HUES48 (cell line): ENCODE measurements at regions not wholly inside any gene's neighbourhood (a gene's known extent, or its start where the extent isn't known, plus 50 kb on each side); places are given as distances from the start of the nearest gene placed in this dataset.

Experiments
- H3K27ac ChIP-seq: one replicate; pipeline ENCODE4 v1.7.0; 2013; ENCODE audit warnings: low read depth, low read length, inconsistent platforms
- H3K27me3 ChIP-seq: 2 replicates; pipeline ENCODE4 v1.6.1; 2013; ENCODE audit warnings: mild to moderate bottlenecking, low read length; ENCODE audit not compliant: control insufficient read depth, insufficient read depth
- H3K36me3 ChIP-seq: 2 replicates; pipeline ENCODE4 v1.6.1; 2013; ENCODE audit warnings: low read length; ENCODE audit not compliant: control insufficient read depth, insufficient read depth
- H3K4me1 ChIP-seq: 2 replicates; pipeline ENCODE4 v1.6.1; 2013; ENCODE audit warnings: mild to moderate bottlenecking, low read length; ENCODE audit not compliant: control insufficient read depth, insufficient read depth
- H3K4me3 ChIP-seq: 2 replicates; pipeline ENCODE4 v1.5.1; 2013; ENCODE audit warnings: mild to moderate bottlenecking, low read depth, low read length
- H3K9ac ChIP-seq: 2 replicates; pipeline ENCODE4 v1.6.1; 2013; ENCODE audit warnings: mild to moderate bottlenecking, low read depth, low read length, moderate library complexity
- H3K9me3 ChIP-seq: 2 replicates; pipeline ENCODE4 v1.6.1; 2013; ENCODE audit warnings: low read length; ENCODE audit not compliant: control insufficient read depth, insufficient read depth

DNA sequence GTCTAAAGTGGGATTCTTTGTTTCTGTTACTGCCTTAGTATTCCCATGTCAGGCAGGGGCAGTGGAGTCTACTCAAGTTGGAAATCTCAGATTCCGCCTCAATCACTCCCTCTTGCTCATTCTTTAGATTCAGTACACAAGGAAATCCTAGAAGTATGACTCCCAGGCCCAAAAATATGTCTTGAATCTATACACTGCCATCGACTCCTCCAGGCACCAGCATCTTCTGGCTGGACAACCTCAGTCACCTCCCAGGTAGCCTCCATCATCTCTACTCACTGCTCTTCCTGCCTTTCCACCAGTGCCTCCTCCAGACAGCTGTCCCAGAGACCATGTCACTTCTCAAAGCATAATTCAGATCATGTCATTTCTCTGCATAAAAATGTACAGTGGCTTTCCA, 329.9 kb downstream of the CDC5L start:
- H3K9ac ChIP-seq, result no peak overlapping the region
- no peaks in the 10 kb centered on the region for H3K36me3 ChIP-seq
- no peak overlapping the region for H3K27ac ChIP-seq
- H3K27me3 ChIP-seq, result no peaks in the 10 kb centered on the region
- H3K4me1 ChIP-seq, result no peaks in the 10 kb centered on the region
- H3K9me3 ChIP-seq, result no peaks in the 10 kb centered on the region
- H3K4me3 ChIP-seq, result no peak overlapping the region

GRCh38 chr6:44721954-44722578, 334.6 kb downstream of the CDC5L start:
- Histone ChIP-seq H3K9ac (no peak overlapping the region), H3K9me3 (no peaks in the 10 kb centered on the region), H3K4me1 (no peaks in the 10 kb centered on the region), H3K27ac (no peak overlapping the region), H3K4me3 (no peak overlapping the region), H3K36me3 (no peaks in the 10 kb centered on the region), H3K27me3 (no peaks in the 10 kb centered on the region)

GRCh38 chr6:44722736-44723135, 335.2 kb downstream of the CDC5L start:
- no peaks in the 10 kb centered on the region for H3K36me3 ChIP-seq
- H3K4me1 ChIP-seq, result no peaks in the 10 kb centered on the region
- H3K9ac ChIP-seq, result no peak overlapping the region
- no peaks in the 10 kb centered on the region for H3K27me3 ChIP-seq
- H3K4me3 ChIP-seq, result no peak overlapping the region
- H3K27ac ChIP-seq, result no peak overlapping the region
- H3K9me3 ChIP-seq, result no peaks in the 10 kb centered on the region

DNA sequence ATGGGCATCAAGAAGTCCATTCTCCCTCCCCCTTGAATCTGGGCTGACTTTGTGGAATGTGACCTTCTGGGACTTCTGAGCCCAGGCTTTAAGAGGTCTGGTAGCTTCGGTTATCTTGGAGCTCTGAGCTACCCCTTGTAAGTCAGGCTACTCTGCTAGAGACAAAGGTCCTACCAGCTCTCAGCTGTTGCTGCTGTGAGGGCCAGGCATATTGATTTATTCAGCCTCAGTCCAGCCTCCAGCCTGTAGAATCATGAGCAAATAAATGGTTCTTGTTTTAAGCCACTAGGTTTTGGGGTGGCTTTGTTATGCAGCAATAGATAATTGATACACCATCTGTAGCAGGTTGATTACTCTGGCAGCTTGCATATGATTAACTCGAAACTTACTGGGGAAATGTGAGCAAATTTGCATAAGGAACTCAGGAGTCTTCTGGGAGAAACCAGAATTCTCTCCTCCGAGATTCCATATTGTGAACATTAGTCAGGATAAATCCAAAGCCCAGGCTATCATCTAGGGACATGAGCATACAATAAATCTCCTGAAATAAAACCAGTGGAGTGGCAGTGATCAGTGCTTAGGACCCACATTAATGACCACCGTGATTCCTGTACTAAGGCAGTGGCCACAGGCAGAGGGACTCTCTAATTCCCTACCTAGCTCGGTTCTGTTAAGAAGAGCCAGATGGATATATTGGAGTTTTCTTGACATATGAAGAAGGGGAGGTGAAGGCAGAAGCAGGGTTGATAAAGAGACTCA, 336.1 kb downstream of the CDC5L start:
- Histone ChIP-seq H3K9ac (no peak overlapping the region), H3K9me3 (no peaks in the 10 kb centered on the region), H3K27ac (no peak overlapping the region), H3K27me3 (no peaks in the 10 kb centered on the region), H3K36me3 (no peaks in the 10 kb centered on the region), H3K4me1 (no peaks in the 10 kb centered on the region), H3K4me3 (no peak overlapping the region)

DNA sequence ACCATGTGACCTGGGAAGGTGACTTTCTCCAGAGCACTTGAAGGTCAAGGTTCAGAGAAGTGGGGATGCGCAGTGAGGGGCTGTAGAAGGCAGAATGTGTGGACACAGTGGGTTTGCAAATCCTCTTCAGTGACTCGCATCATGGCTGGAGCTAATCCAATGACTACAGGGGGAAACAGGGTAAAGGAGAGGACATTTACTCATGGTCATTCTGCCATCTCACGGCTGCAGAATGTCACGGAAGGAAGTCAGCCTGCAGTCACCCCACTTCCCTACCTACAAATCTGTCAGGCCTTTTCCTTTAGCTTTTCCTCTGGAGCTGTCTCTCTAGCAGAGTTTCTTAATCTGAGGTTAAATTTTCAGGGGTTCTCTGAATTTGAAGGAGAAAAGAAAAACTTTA, 337.6 kb downstream of the CDC5L start:
- no peaks in the 10 kb centered on the region for H3K36me3 ChIP-seq
- H3K4me3 ChIP-seq, result no peak overlapping the region
- H3K27me3 ChIP-seq, result no peaks in the 10 kb centered on the region
- H3K4me1 ChIP-seq, result no peaks in the 10 kb centered on the region
- no peak overlapping the region for H3K9ac ChIP-seq
- no peaks in the 10 kb centered on the region for H3K9me3 ChIP-seq
- H3K27ac ChIP-seq, result no peak overlapping the region

- no peaks in the 10 kb centered on the region for H3K27me3 ChIP-seq
- no peak overlapping the region for H3K4me3 ChIP-seq
- H3K4me1 ChIP-seq, result no peaks in the 10 kb centered on the region
- no peak overlapping the region for H3K9ac ChIP-seq
- H3K36me3 ChIP-seq, result no peaks in the 10 kb centered on the region
- H3K9me3 ChIP-seq, result no peaks in the 10 kb centered on the region
- no peak overlapping the region for H3K27ac ChIP-seq
Measured at GRCh38 chr6:44727651-44728630, 340.4 kb downstream of the CDC5L start.

DNA sequence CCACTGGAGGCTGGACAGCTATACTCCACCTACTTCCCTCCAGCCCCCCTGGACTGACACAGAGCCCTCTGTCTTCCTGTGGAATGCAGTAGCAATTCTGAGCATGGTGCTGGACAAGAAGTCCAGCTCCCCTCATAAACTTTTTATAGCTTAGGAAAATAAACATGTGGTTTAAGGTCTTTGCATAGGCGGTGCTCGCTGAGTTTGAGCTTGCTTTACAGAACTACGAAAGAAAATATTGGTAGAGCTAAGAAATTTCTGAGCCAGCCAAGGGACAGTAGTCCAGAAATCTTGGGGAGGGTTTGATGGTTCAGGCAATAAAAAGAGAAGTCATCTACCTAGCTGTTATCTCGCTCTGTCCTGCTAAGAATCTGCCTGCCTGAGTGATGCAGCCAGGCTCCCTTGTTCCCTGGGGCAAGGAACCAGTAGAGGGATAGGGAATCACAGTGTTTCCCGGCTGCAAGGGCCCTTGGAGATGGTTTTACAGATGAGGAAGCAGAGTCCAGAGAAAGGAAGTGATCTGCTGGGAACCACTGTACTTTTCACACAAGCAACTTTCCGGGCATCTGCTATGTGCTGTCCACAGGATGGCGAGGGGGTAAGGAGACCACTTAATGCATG, 343.4 kb downstream of the CDC5L start:
- no peak overlapping the region for H3K9ac ChIP-seq
- no peaks in the 10 kb centered on the region for H3K36me3 ChIP-seq
- no peaks in the 10 kb centered on the region for H3K27me3 ChIP-seq
- H3K27ac ChIP-seq, result no peak overlapping the region
- no peaks in the 10 kb centered on the region for H3K4me1 ChIP-seq
- H3K4me3 ChIP-seq, result no peak overlapping the region
- H3K9me3 ChIP-seq, result no peaks in the 10 kb centered on the region

DNA sequence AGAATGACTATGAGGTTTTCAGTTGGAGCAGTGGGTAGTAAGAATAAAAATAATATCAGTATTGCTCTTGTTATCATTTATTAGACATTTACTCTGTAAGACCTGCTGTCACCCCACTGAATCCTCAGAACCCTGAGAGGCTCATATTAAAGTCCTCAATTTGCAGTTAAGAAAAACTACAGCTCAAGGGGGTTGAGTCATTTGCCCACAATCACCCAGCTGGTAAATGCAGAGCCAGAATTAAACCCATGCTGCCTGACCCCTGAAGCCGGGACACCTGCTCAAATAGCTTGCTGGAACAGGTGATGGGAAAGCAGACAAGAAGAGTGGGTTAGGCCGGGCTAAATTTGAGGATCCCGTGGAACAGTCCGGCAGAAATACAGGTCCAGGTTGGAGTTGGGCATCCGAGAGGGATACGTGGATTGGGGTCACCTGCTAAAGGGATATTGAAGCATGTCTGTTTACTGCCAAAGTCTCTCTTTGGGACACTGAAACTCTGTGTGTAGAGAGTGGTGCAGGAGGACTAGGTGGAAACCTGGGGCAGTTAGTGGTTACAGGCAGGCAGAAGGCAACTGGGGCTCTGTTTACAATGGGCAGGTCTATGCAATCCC, 344.1 kb downstream of the CDC5L start:
- no peak overlapping the region for H3K9ac ChIP-seq
- no peak overlapping the region for H3K27ac ChIP-seq
- no peaks in the 10 kb centered on the region for H3K27me3 ChIP-seq
- H3K4me1 ChIP-seq, result no peaks in the 10 kb centered on the region
- no peak overlapping the region for H3K4me3 ChIP-seq
- H3K9me3 ChIP-seq, result no peaks in the 10 kb centered on the region
- H3K36me3 ChIP-seq, result no peaks in the 10 kb centered on the region

DNA sequence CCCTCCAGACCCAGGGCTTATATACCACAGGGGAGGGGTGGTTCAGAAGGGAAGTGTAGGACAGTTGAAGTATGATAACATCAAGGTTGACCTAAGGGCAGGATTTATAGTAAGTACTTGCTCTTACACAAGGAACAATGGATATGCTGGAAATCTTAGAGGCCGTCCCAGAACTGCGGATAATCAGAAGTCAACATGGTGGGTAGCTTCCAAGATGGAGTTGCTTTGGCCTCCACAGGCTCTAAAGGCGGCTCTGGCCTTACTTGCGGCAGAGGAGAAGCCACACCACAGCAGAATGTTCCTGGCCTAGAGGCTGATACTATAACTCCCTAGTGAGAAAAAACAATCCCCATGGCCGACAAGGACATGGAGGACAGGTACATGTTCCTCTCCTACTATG, 344.7 kb downstream of the CDC5L start:
- Histone ChIP-seq H3K36me3 (no peaks in the 10 kb centered on the region), H3K4me1 (no peaks in the 10 kb centered on the region), H3K27me3 (no peaks in the 10 kb centered on the region), H3K4me3 (no peak overlapping the region), H3K27ac (no peak overlapping the region), H3K9ac (no peak overlapping the region), H3K9me3 (no peaks in the 10 kb centered on the region)

GRCh38 chr6:44733126-44733525, 345.6 kb downstream of the CDC5L start:
- Histone ChIP-seq H3K27ac (no peak overlapping the region), H3K9ac (no peak overlapping the region), H3K4me3 (no peak overlapping the region), H3K36me3 (no peaks in the 10 kb centered on the region), H3K27me3 (no peaks in the 10 kb centered on the region; the same call in 1 of the 2 replicates), H3K9me3 (no peaks in the 10 kb centered on the region), H3K4me1 (no peaks in the 10 kb centered on the region)
